ENCODE measurements at regions not wholly inside any gene's neighbourhood (a gene's known extent, or its start where the extent isn't known, plus 50 kb on each side); places are given as distances from the start of the nearest gene placed in this dataset.

GRCh38 chr5:2442496-2443354 is 308.8 kb downstream of the IRX2 start:
- TF ChIP-seq, protein P1, sequence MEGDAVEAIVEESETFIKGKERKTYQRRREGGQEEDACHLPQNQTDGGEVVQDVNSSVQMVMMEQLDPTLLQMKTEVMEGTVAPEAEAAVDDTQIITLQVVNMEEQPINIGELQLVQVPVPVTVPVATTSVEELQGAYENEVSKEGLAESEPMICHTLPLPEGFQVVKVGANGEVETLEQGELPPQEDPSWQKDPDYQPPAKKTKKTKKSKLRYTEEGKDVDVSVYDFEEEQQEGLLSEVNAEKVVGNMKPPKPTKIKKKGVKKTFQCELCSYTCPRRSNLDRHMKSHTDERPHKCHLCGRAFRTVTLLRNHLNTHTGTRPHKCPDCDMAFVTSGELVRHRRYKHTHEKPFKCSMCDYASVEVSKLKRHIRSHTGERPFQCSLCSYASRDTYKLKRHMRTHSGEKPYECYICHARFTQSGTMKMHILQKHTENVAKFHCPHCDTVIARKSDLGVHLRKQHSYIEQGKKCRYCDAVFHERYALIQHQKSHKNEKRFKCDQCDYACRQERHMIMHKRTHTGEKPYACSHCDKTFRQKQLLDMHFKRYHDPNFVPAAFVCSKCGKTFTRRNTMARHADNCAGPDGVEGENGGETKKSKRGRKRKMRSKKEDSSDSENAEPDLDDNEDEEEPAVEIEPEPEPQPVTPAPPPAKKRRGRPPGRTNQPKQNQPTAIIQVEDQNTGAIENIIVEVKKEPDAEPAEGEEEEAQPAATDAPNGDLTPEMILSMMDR (conservative IDR thresholded peaks at IDR 0.05; ENCODE audit: low read depth, low read length), result no peak
- TF ChIP-seq EZH2phosphoT487 (IDR thresholded peaks at IDR 0.05; ENCODE audit: borderline replicate concordance, low read length) (no peak), EZH2 (IDR thresholded peaks at IDR 0.05; ENCODE audit: low read length, unreplicated experiment) (no peak)
